ENCODE measurements at regions not wholly inside any gene's neighbourhood (a gene's known extent, or its start where the extent isn't known, plus 50 kb on each side); places are given as distances from the start of the nearest gene placed in this dataset.
"Not testable (repeated sequence)": the region's sequence is repeated elsewhere in the genome, so short reads cannot be mapped to it uniquely, and the experiment has no call there.

DNA sequence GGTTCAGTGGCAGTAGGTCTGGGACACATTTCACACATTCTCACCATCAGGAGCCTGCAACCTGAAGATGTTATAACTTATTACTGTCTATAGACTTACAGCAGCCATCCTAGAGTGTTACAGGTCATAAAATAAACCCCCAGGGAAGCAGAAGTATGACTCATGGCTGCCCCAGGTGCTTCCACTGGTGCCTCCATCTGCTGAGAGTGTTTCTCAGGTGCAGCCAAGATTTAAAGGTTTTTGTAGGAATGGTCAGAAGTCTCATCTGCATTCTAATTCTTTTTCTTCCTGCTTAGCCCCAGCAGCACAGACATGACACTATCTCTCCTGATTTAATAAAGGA, 1319.6 kb downstream of the RPIA start:
- not testable (repeated sequence) for TF ChIP-seq CTCF (optimal IDR thresholded peaks at IDR 0.05 in 1 of 3, IDR thresholded peaks at IDR 0.05 in 1 of 3, conservative IDR thresholded peaks at IDR 0.05 in 1 of 3; ENCODE audit: extremely low read depth in 1 of 3, insufficient read depth in 2 of 3, low read length in 3 of 3); EZH2 (IDR thresholded peaks at IDR 0.05; ENCODE audit: low read length)

Measured in keratinocyte (primary cell).